ENCODE measurements at regions not wholly inside any gene's neighbourhood (a gene's known extent, or its start where the extent isn't known, plus 50 kb on each side); places are given as distances from the start of the nearest gene placed in this dataset.
"Not testable (repeated sequence)": the region's sequence is repeated elsewhere in the genome, so short reads cannot be mapped to it uniquely, and the experiment has no call there.

DNA sequence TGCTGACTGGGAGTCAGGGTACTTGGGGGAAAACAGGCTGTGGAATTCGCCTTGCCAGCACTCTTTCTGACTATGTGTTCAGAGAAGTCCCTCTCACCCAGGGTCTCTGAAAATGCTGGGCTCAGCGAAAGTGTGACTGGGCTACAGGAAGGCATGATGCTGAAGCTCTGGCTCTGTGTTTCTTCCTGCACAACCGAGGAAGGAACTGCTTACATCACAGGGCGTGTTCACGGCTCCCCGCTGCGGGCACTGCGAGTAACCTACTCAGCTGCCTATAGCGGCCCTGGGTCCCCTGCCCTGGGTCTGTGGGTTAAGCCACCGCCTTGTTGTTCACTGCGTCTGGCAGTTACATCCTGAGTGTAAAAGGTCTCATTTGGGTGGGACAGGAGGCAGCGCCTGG is 222.4 kb upstream of the IRX4 start:
- no peak for DNase-seq (ENCODE audit: low read depth in 2 of 2)

DNA sequence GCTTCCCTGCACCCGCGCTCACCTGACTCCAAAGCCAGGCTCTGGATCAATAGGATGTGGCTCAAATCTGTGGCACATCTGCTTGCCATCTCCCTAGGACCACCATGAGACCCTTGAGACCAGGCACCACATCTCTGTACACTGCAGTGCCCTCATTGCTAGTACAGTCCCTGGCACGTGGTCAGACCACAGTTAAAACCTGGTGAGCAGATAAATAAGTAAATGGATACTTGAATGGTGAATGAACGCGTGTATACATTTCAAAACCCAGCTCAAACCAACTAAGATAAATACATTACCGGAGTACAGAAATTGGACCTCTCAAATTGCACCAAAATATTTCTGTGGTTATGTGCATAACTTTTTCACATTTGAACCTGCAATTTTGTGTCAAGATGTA is 221.2 kb upstream of the IRX4 start:
- no peak for DNase-seq (ENCODE audit: low read depth in 2 of 2)

- no peak for DNase-seq (ENCODE audit: low read depth in 2 of 2)
Measured at GRCh38 chr5:2102819-2103776, 220.4 kb upstream of the IRX4 start.

- DNase-seq (ENCODE audit: low read depth in 2 of 2): no peak
Measured at GRCh38 chr5:2101685-2102084, 219.0 kb upstream of the IRX4 start.

GRCh38 chr5:2096887-2097505 is 214.3 kb upstream of the IRX4 start:
- DNase-seq (ENCODE audit: low read depth in 2 of 2): no peak

DNA sequence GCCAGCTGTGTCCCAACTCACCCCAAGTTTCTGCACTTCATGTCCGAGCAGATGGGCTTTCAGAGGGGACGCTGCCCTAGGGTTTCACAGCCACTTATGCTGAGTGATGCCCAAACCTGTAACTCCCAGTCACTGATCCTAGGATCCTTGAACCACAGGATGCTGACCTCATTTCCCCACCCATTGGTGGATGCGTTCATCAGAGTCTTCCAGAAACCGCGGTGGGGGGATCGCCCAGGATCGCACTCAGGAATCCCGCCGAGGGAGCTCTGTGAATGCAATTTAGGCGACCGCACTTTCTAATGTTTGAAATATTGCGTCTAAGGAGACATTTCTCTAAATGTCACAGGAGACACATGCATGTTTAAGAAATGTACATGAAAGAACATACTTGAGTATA is 212.3 kb upstream of the IRX4 start:
- DNase-seq (ENCODE audit: low read depth in 2 of 2): no peak

GRCh38 chr5:2094616-2094995 is 211.9 kb upstream of the IRX4 start:
- no peak for DNase-seq (ENCODE audit: low read depth in 2 of 2)

DNA sequence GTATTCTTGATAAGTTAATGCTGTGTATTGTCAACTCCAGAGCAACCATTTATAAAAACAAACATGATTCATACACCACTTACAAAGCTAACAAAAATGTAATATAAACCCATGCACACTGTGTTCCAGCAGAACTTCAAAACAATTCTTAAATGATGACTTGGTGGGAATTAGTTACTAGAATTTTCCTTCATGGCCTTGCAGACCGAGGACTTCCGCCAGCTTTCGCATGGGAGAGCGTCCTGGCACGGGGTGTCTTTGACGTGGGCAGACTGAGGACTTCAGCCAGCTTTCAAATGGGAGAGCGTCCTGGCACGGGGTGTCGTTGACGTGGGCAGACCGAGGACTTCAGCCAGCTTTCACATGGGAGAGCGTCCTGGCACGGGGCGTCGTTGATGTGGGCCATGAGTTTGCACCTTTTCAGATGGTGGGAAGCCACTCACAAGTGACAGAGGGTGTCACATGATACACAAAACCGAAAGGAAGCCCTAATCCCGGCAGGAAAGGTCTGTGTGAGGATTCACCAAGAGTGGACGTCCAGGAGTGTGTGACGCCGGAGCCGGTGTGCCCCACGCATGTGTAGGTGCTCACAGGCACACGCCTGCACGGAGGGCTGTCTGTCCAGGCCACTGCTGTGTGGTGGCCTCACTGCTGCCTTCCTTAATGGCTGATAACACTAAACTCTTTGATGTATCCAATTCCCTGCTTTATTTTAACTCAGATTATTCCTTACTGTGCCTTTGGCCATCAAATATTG is 211.3 kb upstream of the IRX4 start:
- DNase-seq (ENCODE audit: low read depth in 2 of 2): no peak

DNA sequence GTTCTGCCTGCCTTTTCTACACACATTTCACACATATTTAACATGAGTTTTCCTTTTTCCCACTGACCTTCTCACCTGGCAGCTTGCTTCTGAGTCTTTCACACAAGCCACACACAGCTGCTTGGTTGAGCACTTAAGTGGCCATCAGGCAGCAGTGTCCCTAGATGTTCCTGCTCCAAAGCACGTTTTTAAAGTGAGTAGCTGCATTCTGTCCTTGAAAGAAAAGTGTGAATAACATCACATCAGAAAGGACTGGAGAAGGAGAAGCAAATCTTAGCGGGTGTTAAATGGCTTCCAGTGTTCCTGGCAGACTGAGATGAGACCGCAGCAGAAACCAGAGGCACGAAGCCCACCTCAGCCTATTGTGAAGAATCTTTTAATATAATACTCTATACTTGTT is 209.2 kb upstream of the IRX4 start:
- DNase-seq (ENCODE audit: low read depth in 2 of 2): no peak

DNA sequence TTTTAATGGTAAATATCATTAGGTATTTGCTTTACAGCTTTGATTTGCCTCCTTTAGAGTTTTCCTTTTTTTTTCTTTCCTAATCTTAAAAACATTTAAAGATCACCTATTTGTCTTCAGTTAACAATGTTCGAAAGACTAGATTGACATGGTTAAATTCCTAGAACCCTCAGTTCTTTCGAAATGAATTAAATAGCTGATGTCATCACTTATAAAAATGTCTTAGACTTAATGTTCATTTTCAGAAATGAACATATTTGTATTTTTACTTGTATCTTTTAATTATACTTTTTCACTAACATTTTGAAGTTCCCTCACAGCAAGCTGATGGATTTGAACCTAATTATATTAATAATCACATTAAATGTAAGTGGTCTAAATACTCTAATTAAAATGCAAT is 205.3 kb upstream of the IRX4 start:
- no peak for DNase-seq (ENCODE audit: low read depth in 2 of 2)

DNA sequence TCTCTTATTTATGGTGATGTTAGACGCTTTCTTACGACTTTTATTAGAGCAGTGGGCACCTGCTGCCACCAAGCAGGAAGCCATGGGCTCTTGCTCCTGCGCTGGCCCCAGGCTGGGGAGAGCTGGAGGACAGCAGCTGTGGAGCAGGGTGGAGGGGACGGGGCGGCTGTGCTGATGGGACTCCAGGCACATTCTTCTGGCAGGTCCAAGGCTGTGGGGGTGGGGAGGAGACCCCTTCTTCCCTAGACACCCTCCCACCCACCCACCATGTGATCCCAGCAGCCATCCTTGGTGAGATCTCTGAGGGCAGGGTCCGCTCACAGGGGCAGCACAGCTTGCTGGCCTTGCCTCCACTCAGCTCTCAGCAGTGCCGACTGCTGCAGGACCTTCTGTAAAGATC is 192.6 kb upstream of the IRX4 start:
- no peak for DNase-seq (ENCODE audit: low read depth in 2 of 2)

DNA sequence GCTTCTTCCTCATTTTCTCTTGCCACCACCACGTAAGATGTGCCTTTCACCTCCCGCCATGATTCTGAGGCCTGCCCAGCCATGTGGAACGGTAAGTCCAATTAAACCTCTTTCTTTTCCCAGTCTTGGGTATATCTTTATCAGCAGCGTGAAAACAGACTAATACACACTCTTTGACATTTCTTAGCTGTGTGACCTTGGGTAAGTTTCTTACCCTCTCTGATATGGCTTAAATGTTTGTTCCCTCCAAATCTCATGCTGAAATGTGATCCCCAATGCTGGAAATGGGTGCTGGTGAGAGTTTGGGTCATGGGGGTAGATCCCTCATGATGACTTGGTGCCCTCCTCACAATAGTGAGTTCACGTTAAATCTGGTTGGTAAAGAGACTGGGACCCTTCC is 188.8 kb upstream of the IRX4 start:
- DNase-seq (ENCODE audit: low read depth in 2 of 2): no peak

GRCh38 chr5:2070787-2071186 is 188.1 kb upstream of the IRX4 start:
- not testable (repeated sequence) for DNase-seq (ENCODE audit: low read depth in 2 of 2)

GRCh38 chr5:2068531-2068930 is 185.8 kb upstream of the IRX4 start:
- DNase-seq (ENCODE audit: low read depth in 2 of 2): no peak

GRCh38 chr5:2066373-2066772 is 183.6 kb upstream of the IRX4 start:
- no peak for DNase-seq (ENCODE audit: low read depth in 2 of 2)

GRCh38 chr5:2063380-2063779 is 180.7 kb upstream of the IRX4 start:
- DNase-seq (ENCODE audit: low read depth in 2 of 2): not testable (repeated sequence)

GRCh38 chr5:2052687-2053086 is 170.0 kb upstream of the IRX4 start:
- DNase-seq (ENCODE audit: low read depth in 2 of 2): no peak

- no peak for DNase-seq (ENCODE audit: low read depth in 2 of 2)
Measured at GRCh38 chr5:2049876-2050275, 167.2 kb upstream of the IRX4 start.

GRCh38 chr5:2048664-2049063 is 165.9 kb upstream of the IRX4 start:
- DNase-seq (ENCODE audit: low read depth in 2 of 2): no peak

GRCh38 chr5:2047341-2047927 is 164.7 kb upstream of the IRX4 start:
- no peak for DNase-seq (ENCODE audit: low read depth in 2 of 2)

DNA sequence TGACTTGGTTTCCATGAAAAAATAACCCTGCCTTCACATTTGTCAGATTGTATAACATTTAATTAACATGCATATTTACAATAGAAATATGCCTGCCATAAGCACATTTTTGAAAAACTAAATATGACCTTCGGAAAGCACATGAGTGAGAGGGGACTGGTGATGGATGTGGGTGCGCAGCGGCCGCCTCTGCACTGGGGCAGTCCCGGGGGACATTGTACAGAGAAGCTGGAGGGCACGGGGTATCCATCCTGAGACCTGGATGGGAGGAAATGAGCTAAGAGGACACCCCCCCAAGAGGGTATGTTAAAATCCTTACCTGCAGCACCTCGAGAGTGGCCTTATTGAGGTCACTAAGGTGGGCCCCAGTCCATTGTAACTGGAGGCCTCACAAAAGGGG is 161.3 kb upstream of the IRX4 start:
- no peak for DNase-seq (ENCODE audit: low read depth in 2 of 2)

- no peak for DNase-seq (ENCODE audit: low read depth in 2 of 2)
Measured at GRCh38 chr5:2039180-2039531, 156.4 kb upstream of the IRX4 start.
